Thoracic aorta (tissue), 2 donors: ENCODE measurements at regions not wholly inside any gene's neighbourhood (a gene's known extent, or its start where the extent isn't known, plus 50 kb on each side); places are given as distances from the start of the nearest gene placed in this dataset.

Experiments
- ATAC-seq: fragments of 150-250 bp; one replicate; pipeline ENCODE4 v1.8.0; 2017; ENCODE audit warnings: low read depth; ENCODE audit not compliant: insufficient number of reproducible peaks, low FRiP score
- DNase-seq: peaks from one replicate; pipeline ENCODE4 v3.0.0-alpha.2; 2020; ENCODE audit warnings: low spot score
- H3K27ac ChIP-seq, 2 donors: fragments of 200-600 bp; sonication (generic); 1 replicate in 1 of 2; 2 replicates in 1 of 2; pipeline ENCODE4 v1.5.1; 2016; ENCODE audit warnings: mild to moderate bottlenecking in 2 of 2, moderate library complexity in 2 of 2
- H3K27me3 ChIP-seq: fragments of 200-600 bp; sonication (generic); replicated peaks from 2 replicates; pipeline ENCODE4 v1.6.0; 2016; ENCODE audit warnings: mild to moderate bottlenecking; ENCODE audit not compliant: insufficient read depth
- H3K36me3 ChIP-seq: fragments of 200-600 bp; sonication (generic); one replicate; pipeline ENCODE4 v1.5.1; 2016
- H3K4me1 ChIP-seq, 2 donors: fragments of 200-600 bp; sonication (generic); 1 replicate in 1 of 2; 2 replicates in 1 of 2; pipeline versions ENCODE4 v1.5.1 to v1.6.0; 2016; ENCODE audit warnings: low read depth in 2 of 2, mild to moderate bottlenecking in 1 of 2; ENCODE audit not compliant: control insufficient read depth in 1 of 2
- H3K4me3 ChIP-seq: fragments of 200-600 bp; sonication (generic); 2 replicates; pipeline ENCODE4 v1.5.1; 2016; ENCODE audit warnings: mild to moderate bottlenecking
- H3K9me3 ChIP-seq: fragments of 200-600 bp; sonication (generic); 2 replicates; pipeline ENCODE4 v1.5.1; 2016
- TF ChIP-seq, protein P1 (sequence below): fragments of 200-600 bp; sonication (generic); IDR thresholded peaks from one replicate; pipeline ENCODE4 v1.5.1; 2019; ENCODE audit warnings: antibody characterized with exemption

- H3K27me3 ChIP-seq = no peaks in the 10 kb centered on the region
- TF ChIP-seq, protein P1, sequence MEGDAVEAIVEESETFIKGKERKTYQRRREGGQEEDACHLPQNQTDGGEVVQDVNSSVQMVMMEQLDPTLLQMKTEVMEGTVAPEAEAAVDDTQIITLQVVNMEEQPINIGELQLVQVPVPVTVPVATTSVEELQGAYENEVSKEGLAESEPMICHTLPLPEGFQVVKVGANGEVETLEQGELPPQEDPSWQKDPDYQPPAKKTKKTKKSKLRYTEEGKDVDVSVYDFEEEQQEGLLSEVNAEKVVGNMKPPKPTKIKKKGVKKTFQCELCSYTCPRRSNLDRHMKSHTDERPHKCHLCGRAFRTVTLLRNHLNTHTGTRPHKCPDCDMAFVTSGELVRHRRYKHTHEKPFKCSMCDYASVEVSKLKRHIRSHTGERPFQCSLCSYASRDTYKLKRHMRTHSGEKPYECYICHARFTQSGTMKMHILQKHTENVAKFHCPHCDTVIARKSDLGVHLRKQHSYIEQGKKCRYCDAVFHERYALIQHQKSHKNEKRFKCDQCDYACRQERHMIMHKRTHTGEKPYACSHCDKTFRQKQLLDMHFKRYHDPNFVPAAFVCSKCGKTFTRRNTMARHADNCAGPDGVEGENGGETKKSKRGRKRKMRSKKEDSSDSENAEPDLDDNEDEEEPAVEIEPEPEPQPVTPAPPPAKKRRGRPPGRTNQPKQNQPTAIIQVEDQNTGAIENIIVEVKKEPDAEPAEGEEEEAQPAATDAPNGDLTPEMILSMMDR = no peak
- no peak for DNase-seq
- no peaks in the 10 kb centered on the region for H3K9me3 ChIP-seq
- H3K4me3 ChIP-seq = no peak overlapping the region
- no peaks in the 10 kb centered on the region for H3K4me1 ChIP-seq
- no peaks in the 10 kb centered on the region for H3K36me3 ChIP-seq
- no peak overlapping the region for H3K27ac ChIP-seq
- no peak for ATAC-seq
Measured at GRCh38 chr12:118494776-118495175, 118.4 kb downstream of the SUDS3 start.

DNA sequence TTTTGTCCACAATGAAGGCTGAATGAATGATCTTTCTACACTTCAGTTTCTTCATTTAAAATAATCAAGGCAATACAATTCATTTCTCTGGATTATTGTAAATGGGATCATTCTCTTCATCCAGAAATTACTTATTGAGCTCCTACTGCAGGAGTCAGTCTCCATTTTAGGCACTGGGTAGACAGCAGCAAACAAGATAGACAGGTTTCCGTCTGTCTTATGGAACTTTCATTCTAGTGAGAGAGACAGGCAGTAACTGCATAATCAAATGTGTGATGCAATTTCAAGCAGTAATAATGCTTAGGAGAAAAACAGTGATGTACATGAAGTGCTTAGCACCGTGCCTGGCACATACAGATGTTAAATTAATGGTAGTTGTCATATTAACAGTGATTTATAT, 118.9 kb downstream of the SUDS3 start:
- Histone ChIP-seq H3K4me1 (no peaks in the 10 kb centered on the region), H3K36me3 (no peaks in the 10 kb centered on the region), H3K9me3 (no peaks in the 10 kb centered on the region), H3K27ac (no peak overlapping the region), H3K27me3 (no peaks in the 10 kb centered on the region), H3K4me3 (no peak overlapping the region)
- TF ChIP-seq, protein P1 = no peak
- DNase-seq (no peak), ATAC-seq (no peak)

- Histone ChIP-seq H3K4me1 (no peaks in the 10 kb centered on the region), H3K27ac (no peak overlapping the region), H3K4me3 (no peak overlapping the region), H3K36me3 (no peaks in the 10 kb centered on the region), H3K9me3 (no peaks in the 10 kb centered on the region), H3K27me3 (no peaks in the 10 kb centered on the region)
- ATAC-seq (no peak), DNase-seq (no peak)
- TF ChIP-seq, protein P1 = no peak
Measured at GRCh38 chr12:118498171-118498570, 121.8 kb downstream of the SUDS3 start.

- Histone ChIP-seq H3K27me3 (no peaks in the 10 kb centered on the region), H3K36me3 (no peaks in the 10 kb centered on the region), H3K9me3 (peaks cover 4% of the 10 kb centered on the region), H3K4me3 (no peak overlapping the region), H3K27ac (no peak overlapping the region), H3K4me1 (no peaks in the 10 kb centered on the region)
- DNase-seq (no peak), ATAC-seq (no peak)
- TF ChIP-seq, protein P1 = no peak
Measured at GRCh38 chr12:118500299-118500698, 123.9 kb downstream of the SUDS3 start.

DNA sequence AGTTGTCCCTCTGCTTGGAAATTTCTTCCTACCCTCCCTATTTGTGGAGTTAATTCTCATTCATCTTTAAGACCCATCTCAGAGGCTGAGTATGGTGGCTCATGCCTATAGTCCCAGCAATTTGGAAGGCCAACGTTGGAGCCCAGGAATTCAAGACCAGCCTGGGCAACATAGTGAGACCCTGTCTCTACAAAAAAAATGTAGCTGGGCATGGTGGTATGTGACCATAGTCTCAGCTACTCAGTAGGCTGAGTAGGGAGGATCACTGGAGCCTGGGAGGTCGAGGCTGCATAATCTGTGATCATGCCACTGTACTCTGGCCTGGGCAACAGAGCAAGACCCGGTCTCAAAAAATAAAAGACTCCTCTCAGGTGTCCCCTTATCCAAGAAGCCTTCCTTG, 125.1 kb downstream of the SUDS3 start:
- Histone ChIP-seq H3K4me3 (no peak overlapping the region), H3K36me3 (no peaks in the 10 kb centered on the region), H3K4me1 (no peaks in the 10 kb centered on the region), H3K27me3 (no peaks in the 10 kb centered on the region), H3K9me3 (peaks cover 4% of the 10 kb centered on the region), H3K27ac (no peak overlapping the region)
- DNase-seq (no peak), ATAC-seq (no peak)
- TF ChIP-seq, protein P1 = no peak
